NB4 (cell line): ENCODE measurements at regions not wholly inside any gene's neighbourhood (a gene's known extent, or its start where the extent isn't known, plus 50 kb on each side); places are given as distances from the start of the nearest gene placed in this dataset.

Experiments used
- DNase-seq: peaks from one replicate; pipeline ENCODE4 v3.0.0; 2010; ENCODE audit warnings: low read depth
- H3K4me3 ChIP-seq: one replicate; pipeline ENCODE4 v1.5.1; 2011; ENCODE audit warnings: mild to moderate bottlenecking, low read depth, low read length, moderate library complexity
- CTCF ChIP-seq: IDR thresholded peaks from one replicate; pipeline ENCODE4 v1.5.1; 2012; ENCODE audit warnings: low read depth, low read length
- MAX ChIP-seq: IDR thresholded peaks from 2 replicates; pipeline ENCODE4 v1.6.1; 2011; ENCODE audit warnings: low read depth, low read length
- MYC ChIP-seq: IDR thresholded peaks from 2 replicates; pipeline ENCODE4 v1.6.1; 2011; ENCODE audit warnings: low read depth, low read length
- POLR2A ChIP-seq: IDR thresholded peaks from 2 replicates; pipeline ENCODE4 v1.6.1; 2011; ENCODE audit warnings: mild to moderate bottlenecking; ENCODE audit not compliant: insufficient read length; ENCODE audit errors: extremely low read depth

- TF ChIP-seq CTCF (no peak), POLR2A (no peak), MYC (no peak), MAX (no peak)
- H3K4me3 ChIP-seq, result no peak overlapping the region
- no peak for DNase-seq
Observed at GRCh38 chr14:49946320-49947141, 53.6 kb downstream of the ARF6 start.

- DNase-seq, result no peak
- TF ChIP-seq MYC, result no peak
- TF ChIP-seq POLR2A, result no peak
- no peak for TF ChIP-seq MAX
- TF ChIP-seq CTCF, result no peak
- no peak overlapping the region for H3K4me3 ChIP-seq
Observed at GRCh38 chr14:49947506-49947905, 54.6 kb downstream of the ARF6 start.

GRCh38 chr14:49950275-49951228 lies 57.7 kb downstream of the ARF6 start:
- no peak for DNase-seq
- no peak for TF ChIP-seq CTCF
- no peak for TF ChIP-seq MAX
- TF ChIP-seq POLR2A, result no peak
- no peak for TF ChIP-seq MYC
- H3K4me3 ChIP-seq, result no peak overlapping the region

- no peak overlapping the region for H3K4me3 ChIP-seq
- TF ChIP-seq POLR2A, result no peak
- TF ChIP-seq CTCF, result no peak
- no peak for TF ChIP-seq MAX
- TF ChIP-seq MYC, result no peak
- DNase-seq, result no peak
Observed at GRCh38 chr14:49951229-49951607, 58.3 kb downstream of the ARF6 start.

GRCh38 chr14:49951691-49952345 lies 58.9 kb downstream of the ARF6 start:
- no peak for DNase-seq
- no peak overlapping the region for H3K4me3 ChIP-seq
- TF ChIP-seq POLR2A, result no peak
- TF ChIP-seq MYC, result no peak
- TF ChIP-seq CTCF, result no peak
